ENCODE measurements at regions not wholly inside any gene's neighbourhood (a gene's known extent, or its start where the extent isn't known, plus 50 kb on each side); places are given as distances from the start of the nearest gene placed in this dataset.

DNA sequence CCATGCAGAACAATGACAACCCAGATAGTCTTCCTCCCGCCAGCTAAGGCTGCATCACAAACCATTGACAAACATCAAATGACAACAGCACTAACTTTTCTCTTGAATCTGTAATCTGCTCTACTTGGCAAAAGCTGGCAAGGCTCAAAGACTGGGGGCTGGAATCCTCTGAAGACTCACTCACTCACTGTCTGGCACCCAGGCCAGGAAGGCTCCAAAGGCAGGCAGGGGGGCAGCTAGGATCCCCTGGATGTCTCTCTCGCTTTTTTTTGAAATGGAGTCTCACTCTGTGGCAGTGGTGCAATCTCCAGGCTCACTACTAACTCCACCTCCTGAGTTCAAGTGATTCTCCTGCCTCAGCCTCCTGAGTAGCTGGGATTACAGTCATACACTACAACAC lies 159.7 kb upstream of the GPR26 start:
- no peak for DNase-seq

DNA sequence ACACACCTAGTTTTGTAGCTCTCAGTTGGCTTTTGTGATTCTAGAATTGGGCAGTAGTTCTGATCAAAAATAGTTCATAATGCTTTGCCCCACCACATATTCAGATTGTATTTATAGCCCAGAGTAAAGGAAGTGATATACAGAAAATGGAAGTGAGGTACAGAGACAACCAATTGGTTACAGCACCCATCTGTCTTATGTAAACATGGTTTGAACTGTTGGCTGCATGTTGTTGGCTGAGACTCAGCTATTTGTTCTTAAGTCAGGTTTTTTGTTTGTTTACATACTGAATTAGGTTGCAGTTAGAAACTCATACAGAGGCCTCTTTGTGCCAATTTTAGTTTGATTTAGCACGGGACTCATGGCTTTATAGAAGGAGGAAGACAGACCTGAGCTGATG lies 158.9 kb upstream of the GPR26 start:
- DNase-seq = no peak

DNA sequence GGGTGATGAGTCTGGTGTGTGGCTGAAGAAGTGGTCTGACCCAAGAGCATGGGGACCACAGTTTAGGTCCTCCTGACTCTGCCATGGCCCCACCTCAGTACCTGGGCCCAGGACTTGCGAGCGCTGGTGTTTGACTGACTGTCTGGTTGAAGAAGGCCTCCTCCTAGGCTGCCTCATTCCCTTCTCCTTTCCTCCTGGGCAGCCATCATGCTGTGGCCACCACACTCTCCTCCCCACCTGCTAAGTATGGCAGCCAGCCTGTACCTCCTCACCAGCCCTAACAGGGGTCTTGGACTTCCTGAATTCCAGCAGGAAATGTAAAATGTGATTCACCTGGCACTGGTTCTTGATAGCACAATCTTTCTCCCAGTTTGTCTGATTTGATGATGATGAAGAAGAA lies 156.8 kb upstream of the GPR26 start:
- DNase-seq = no peak

DNA sequence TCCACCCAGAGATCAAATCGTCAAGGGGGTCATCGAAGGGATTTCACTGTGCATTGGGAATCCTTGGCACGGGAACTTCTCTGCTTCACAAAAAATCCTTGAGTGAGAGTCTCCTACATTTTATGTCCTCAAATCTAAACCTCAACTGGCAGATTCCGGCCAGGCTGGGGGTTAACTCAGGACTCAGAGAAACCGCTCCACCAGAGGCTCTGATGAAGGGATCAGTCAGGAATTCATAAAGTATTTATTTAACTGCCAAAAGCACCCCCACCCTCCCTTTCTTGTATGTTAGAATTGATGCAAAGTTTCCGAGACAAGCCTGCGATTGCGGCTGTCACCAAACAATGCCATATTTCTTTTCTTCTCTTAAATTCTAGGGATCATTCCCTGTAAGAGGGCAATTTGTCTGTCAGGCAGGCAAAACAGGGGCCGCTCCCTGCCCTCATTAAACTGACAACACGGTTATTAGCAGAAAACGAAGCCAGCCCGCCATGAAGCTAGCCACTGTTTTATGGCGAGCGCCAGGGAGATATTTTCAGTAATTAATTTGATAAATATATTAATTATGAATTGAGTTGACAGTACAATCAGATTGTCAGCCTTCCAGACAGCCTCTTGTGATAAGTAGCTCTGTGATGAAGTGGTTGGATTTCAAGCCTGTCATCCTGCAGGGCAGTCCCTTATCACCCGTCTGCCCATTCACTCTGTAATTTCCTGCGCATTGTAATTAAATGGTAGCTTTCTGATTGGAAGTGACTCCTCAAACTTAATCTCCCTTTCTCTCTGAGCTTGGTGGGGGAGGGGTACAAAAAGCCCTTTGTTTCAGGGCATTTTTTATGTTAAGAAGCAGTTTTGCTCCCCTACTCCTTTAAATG lies 153.0 kb upstream of the GPR26 start:
- no peak for DNase-seq

DNA sequence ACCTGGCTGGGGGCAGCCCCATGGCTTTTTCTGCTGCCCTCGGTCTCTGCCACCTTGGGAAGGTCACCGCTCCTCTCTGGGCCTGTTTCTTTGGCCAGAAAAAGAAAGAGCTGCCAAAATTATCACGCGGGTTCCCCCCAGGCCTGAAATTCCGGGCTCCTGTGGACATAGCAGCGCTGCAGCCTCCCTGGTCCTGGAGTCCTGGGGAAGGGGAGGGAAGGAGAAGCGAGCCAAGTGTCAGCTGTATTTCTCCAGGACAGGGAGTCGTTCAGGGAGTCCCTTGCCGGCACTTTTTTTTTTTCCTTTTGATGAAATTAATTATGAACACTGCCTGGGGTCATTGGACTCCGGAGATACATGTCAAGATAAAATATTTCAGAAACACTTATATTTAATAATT lies 152.3 kb upstream of the GPR26 start:
- no peak for DNase-seq

DNA sequence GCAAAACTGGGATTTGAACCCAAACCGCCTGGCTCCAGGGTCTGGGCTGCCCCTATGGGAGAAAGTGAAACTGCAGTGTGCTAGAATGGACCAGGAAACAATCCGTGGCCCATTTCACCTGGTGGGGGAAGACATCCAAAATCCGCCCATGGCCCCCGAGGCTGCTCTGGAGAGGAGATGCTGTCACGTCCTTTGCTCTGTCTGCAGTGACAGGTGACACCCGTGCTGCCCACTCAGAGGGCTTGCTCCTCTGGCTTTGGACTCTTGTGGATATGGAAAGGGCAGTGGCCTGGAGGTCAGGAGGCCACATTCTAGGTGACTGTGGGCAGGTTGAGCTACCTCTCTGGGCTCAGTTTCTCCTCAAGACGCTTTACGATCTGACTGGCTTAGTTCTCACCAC lies 151.2 kb upstream of the GPR26 start:
- DNase-seq = no peak

DNA sequence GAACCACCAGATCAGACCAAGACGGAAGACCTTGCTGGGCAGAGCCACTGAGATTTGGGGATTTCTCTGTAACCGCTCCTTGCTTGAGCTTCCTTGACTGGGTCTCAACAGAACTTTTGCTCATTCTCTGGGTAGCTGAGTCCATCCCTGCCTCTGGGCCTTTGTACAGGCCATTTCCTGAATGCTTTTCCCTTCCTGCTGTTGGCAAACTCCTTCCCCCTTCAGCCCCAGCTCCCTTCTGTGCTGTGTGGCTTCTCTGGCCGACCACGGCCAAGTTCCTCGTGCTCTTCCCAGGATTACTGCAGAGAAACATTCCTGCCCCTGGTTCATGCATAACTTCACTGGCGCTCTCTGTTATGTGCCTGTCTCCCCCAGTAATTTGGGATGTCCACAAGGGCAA lies 150.5 kb upstream of the GPR26 start:
- DNase-seq = no peak

DNA sequence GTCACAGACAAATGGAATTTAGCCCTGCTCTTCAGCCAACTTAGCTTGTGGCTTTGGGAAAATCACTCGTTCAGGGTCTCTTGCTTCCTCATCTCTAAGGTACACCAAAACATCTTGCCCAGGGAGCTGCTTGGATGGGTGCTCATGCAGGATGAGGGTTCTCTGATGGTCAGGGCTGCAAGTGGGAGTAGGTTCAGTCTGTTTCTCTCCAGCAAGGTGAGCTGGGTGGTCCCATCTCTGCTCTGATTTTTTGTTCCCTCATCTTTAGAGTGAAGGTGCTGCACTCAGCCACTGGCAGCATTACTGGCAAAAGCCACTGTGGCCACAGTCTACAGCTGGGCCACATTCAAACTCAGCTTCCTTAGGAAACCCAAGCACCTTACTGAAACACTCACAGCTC lies 149.9 kb upstream of the GPR26 start:
- DNase-seq = no peak

DNA sequence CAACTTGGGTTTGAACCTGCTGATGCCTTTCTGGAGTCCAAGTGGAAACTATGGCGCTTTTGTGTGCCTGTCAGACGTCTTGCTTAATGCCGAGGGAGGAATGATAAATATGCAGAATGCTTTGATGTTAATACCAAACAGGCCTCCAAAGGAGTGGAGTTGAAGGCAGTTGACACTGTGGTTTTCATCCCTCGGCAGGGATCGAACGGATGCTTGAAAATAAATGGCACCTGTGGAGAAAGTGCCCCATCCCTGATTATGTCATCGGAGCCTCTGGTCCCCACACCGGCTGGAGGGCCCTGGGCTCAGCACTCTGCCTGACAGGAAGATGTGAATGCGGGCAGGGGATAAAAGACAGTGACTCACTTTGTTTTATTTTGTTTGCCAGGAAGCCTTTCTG lies 148.7 kb upstream of the GPR26 start:
- no peak for DNase-seq

DNA sequence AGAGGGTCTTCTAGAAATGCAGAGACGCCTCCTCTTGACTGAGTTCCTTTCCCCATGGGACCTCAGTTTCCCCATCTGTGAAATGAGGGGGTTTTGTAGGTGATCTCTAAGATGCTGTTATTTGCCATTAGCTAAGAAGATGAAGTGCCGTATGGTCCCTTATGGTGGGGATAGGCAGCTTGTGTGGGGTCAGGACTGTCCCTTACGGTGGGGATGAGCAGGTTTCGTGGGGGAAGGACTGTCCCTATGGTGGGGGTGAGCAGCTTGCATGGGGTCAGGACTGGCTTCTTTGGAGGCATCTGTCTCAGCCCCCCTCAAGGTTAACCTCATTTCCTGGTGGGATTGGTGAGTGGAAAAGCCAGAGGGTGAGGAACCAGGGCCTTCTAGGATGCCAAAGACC lies 148.3 kb upstream of the GPR26 start:
- no peak for DNase-seq

DNA sequence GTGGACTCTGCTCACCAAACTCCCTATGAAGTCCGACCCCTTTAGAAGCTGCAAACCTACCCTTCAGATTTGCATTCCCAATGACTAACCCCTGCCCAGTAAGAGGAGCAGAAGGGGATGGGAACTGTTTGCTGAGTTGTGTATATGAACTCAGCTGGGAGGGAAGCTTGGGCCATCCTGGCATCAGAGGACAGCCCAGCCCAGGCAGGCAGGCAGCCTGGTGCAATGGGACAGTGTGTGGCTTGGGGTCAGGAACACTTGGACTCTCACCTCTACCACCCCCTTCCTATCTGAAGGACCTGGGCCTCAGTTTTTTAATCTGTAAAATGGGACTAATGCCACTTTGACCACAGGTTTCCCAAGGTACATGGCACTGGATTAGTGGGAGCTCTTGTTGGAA lies 147.4 kb upstream of the GPR26 start:
- DNase-seq = no peak

DNA sequence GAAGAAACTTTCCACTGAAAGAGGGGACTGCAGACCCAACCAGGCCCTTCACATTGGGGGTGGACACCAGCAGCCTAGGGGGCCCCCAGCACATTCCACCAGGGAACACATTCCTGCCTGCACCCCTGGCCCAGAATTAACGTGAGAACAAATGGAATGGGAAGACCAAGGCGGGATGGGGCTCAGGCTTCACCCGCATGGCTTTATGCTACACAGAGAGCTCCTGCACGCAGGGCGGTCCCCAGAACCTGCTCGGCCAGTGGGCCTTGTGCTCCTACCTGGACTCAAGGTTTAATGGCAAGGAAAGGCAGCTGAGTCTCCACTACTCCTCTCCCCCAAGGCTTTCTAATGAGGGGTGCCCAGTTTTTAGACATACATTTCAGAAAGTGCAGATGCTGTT lies 146.3 kb upstream of the GPR26 start:
- no peak for DNase-seq

DNA sequence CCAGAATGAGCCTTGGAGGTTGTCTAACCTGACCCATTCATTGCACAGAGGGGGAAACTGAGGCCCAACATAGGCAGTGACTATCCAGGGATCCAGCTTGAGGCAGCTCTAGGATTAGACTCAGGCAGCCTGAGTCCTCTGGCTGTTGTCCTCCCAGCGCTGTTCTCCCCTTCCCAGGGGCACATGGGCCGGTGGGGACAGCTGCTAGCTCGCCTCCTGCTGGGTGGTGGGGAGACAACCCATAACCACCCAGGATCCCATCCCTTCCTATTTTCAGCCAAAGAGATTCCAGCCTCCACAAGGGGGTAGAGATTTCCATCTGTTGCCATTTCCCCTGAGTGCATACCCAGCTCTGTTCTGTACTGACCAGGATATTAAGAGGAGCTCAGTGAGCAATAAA lies 145.1 kb upstream of the GPR26 start:
- no peak for DNase-seq

DNA sequence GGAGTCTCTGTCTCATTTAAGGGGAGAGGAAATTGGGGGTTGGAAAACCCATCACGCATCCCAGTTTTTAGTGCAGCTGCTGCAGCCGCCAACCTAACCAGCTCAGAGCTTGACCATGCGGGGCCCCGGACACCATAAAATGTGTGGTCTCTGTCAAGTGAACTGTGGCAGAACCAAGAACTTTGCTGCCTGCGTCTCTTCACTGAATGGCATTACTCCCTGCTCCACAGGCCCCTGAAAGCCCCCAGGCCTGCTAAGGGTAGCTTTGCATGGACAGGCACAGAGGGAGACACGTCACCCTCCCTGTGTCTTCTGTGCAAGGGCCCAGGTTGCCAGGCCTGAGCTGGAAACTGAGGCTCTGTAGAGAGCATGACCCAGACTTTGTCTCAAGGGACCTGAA lies 144.6 kb upstream of the GPR26 start:
- no peak for DNase-seq

DNA sequence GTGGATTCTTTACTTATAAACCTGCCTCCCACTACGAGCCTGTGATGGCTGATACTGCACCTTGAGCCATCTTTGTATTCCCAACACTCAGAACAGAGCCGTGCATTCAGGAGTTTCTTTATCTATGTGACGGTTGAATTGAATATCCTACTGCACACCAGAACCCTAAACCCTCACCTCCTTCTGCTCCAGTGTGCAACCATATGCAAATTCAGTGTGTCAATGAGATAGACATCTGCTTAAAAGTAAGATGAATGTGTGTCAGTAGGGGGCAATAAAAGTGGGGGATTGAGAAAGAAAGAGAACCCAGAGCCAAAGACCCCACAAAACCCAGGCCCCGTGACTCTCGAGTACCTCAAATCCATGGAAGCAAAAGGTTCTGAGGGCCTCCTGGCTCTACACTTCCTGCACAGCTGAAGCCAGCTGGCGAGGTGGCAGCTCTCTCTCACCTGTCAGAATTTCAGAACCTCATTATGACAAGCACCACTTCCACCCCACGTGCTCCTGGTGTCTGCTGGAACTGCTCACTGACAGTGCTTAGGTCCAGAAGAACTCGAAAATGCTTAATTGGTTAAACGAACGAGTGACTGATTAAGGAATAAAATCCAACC lies 143.3 kb upstream of the GPR26 start:
- DNase-seq = no peak

DNA sequence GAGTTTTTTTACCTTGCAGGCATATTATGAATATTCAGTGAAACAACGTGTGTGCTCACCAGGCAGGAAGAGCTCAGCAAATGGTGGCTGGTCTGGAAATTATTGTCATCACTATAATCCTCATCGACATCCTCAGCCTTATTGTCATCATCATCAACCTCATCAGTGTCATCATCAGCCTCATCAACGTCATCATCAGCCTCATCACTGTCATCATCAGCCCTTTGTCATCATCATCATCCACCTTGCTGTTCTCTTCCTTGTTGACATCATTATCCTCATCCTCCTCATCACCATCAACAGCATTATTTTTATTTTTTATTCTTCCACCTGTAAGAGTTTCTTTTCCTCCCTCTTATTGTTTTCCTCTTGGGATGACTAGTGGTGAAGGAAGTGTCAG lies 142.3 kb upstream of the GPR26 start:
- no peak for DNase-seq

DNA sequence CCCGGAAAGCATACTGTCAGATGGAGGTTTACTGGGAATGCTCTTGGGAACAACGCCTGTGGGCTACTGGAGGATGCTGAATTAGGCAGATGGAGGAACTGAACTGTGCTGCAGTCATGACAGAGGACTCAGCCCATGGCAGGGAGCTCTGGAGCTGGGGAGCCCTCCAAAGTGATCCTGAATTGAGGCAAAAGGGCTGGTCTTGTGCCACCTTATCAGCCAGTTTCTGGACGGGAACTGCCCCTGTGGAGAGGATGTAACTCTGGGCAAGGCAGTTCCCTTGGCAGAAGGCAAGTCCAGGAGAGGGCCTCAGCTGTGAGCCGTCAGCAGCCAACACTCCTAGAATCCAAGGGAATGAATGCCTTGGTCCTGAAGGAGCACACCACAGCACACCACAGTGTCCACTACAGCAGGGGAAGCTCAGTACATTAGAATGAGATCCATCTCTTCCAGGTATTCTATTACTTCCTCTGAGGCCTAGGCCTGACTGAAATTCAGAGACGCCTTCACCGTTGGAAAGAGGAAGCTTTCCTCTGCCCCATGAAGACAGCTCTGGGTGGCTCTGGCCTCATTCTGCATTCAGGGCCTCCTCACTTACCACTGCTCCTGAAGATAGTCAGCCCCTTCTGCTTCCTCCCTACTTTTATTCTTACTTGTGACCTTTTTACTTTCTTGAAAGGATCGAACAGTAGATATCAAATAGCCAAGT lies 139.6 kb upstream of the GPR26 start:
- no peak for DNase-seq

DNA sequence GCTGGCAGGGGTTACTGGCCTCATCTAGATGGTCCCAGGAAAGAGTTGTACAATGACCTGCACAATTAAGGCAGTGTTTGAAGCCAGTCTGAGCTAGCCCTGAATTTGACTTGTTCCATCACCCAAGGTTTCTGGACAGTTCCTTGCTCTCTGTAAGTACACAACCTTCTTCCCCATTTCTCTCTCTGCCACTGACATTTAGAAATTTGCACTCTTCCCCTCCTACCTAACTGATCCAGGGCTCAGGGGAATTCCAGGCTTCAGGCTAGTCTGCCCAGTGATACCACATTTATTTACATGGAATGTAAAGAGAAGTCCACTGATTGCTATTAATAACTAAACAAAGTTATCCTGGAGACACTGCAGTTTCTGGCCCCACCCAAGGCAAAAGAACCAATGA lies 139.0 kb upstream of the GPR26 start:
- DNase-seq = no peak

DNA sequence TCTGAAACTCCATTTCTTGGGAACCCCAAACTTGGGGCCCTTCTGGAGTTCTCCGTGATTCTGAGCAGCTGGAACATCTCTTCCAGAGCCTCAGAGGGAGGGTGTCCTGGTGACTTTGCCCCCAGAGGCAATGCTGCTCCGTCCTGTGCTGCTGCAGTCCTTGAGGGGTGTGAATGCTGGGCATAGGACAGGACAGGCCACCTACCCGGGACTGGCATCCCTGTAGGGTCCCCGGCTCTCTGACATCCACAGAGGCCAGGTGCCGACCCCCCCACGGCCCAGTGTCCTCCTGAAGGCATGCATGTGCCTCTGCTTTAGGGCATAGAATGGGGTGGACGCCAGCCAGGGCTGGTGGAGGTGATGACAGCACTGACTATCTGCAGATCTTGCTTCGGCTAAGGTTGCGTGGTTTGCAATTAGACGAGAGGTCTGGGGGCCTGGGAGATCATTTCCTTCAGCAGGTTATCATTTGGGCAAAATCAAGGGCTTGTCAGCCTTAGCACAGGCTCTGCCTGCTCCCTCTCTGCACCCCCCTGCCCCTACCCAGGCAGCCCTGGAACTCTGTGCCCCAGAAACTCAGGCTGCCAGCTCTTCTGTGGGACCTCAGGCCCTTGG lies 136.9 kb upstream of the GPR26 start:
- no peak for DNase-seq

DNA sequence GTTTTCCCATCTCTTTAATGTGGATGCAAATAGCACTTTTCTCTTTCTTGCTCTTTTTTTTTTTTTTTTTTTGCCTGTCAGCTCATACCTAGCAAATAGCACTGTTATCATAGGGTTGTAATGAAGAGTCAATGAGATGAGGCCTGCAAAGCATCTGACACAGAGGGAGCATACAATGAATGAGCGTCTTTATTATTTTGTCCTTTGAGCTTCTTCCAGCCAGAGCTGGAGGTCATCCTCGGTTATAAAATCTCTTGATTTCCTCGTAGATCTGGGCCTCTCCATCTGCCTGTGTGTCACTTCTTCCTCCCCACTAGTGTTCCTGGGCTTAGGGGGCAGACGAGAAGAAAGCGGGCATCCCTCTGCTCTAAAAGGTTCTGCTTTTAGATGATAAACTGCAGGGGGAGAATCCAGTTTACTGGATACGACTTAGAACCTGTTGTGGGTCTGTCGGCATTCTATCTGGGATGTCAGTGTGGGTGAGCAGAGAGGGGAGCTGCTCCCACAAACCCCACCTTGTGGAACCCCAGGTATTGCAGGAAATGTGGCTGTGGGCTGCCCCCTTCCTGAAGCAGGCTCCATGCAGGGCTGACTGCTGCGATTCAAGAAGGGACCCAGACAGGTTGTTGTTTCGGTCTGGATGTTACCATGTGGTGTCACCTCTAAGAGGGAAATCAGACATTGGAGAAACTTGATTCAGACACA lies 135.8 kb upstream of the GPR26 start:
- DNase-seq = no peak

DNA sequence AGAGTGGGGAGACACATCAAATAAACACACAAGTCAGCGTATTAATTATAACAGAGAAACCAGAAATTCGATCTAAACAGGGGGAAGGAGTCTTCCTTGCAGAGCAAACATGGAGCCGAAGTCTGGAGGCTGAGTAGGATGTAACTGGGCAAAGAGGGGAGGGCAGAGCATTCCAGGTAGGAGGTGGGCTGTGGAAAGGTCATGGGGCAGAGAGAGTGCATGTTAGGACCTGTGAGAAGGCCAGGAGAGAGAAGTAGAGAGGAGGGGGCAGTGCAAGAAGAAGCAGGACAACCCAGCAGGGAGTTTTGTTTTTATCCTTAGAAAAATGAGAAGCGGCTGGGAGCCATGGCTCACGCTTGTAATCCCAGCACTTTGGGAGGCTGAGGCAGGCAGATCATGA lies 130.8 kb upstream of the GPR26 start:
- DNase-seq = no peak

DNA sequence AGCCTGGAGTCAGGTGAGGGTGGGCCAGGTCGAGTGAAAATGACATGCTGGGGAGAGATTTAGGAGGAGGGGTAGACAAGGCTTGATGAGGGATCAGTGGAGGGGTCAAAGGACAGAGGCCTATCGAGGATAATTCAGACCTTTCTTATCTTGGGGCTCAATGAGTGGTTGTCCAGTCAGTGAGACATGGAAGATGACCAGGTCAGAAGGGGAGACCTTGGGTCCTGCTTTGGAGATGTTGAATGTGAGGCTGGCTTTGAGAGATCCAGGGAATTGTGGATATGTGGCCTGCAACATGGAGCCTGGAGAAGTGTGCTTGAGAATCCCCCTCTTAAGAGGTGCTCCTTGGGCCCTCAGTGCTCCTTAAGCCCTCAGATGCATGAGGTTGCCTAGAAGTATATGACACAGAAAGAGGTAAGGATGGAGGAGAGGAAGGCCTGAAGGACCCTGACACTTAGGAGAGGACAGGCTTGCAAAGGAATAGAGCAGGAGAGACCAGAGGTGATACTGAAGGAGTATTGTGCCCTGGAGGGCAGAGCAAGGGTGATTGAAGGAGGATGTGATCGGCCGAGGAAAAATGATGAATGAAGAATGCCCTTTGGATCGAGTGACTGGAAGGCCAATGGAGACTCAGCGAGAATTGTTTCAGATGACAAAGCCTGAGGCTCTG lies 129.8 kb upstream of the GPR26 start:
- no peak for DNase-seq

Data from NCI-H446 (cell line).